ENCODE measurements at regions not wholly inside any gene's neighbourhood (a gene's known extent, or its start where the extent isn't known, plus 50 kb on each side); places are given as distances from the start of the nearest gene placed in this dataset.

GRCh38 chr12:95607642-95608041 lies 56.4 kb upstream of the USP44 start:
- H3K27me3 ChIP-seq (replicated peaks; ENCODE audit: insufficient read depth) = no peaks in the 10 kb centered on the region
- no peak overlapping the region for H3K4me3 ChIP-seq
- peaks cover 17% of the 10 kb centered on the region for H3F3A ChIP-seq (ENCODE audit: insufficient read depth)
- H3K27ac ChIP-seq = peak overlapping the region; percentile 84
- no peaks in the 10 kb centered on the region for H3K36me3 ChIP-seq (ENCODE audit: low read depth)
- H3K9me3 ChIP-seq (ENCODE audit: low read depth) = no peaks in the 10 kb centered on the region
- H4K20me1 ChIP-seq (ENCODE audit: insufficient read depth) = no peaks in the 10 kb centered on the region
- H3K9me2 ChIP-seq (ENCODE audit: insufficient read depth) = no peaks in the 10 kb centered on the region
- no peak overlapping the region for H3K9ac ChIP-seq
- TF ChIP-seq EZH2 (IDR thresholded peaks at IDR 0.05; ENCODE audit: insufficient read depth, poor library complexity, severe bottlenecking) (no peak), EZH2phosphoT487 (IDR thresholded peaks at IDR 0.05; ENCODE audit: insufficient read depth, low read depth) (no peak)
- H3K4me2 ChIP-seq (ENCODE audit: unreplicated experiment) = no peak overlapping the region
- 73 to 83% methylated on average over 4 of the region's 4 CpGs for WGBS, 2 experiments (ENCODE audit: low coverage in 1 of 2, low lambda C conversion rate in 2 of 2, missing lambda C conversion rate in 2 of 2)
- DNase-seq = no peak
- no peak overlapping the region for H2AFZ ChIP-seq
- peaks cover 21% of the 10 kb centered on the region for H3K4me1 ChIP-seq (ENCODE audit: insufficient read depth)
- H3K79me2 ChIP-seq (ENCODE audit: insufficient read depth) = no peaks in the 10 kb centered on the region
- in situ Hi-C loops (cut with MboI) = loop anchor here (25.0 kb wide), 1 partner anchor 380 kb away; the partner anchor contains the start of gene HAL

GRCh38 chr12:95605875-95606274 lies 54.6 kb upstream of the USP44 start:
- Histone ChIP-seq H3K27me3 (replicated peaks; ENCODE audit: insufficient read depth) (no peaks in the 10 kb centered on the region), H3K36me3 (ENCODE audit: low read depth) (no peaks in the 10 kb centered on the region), H3K79me2 (ENCODE audit: insufficient read depth) (no peaks in the 10 kb centered on the region), H3K9ac (no peak overlapping the region), H3K27ac (no peak overlapping the region), H3K9me3 (ENCODE audit: low read depth) (no peaks in the 10 kb centered on the region), H3K4me1 (ENCODE audit: insufficient read depth) (peaks cover 34% of the 10 kb centered on the region), H3K9me2 (ENCODE audit: insufficient read depth) (no peaks in the 10 kb centered on the region), H3K4me3 (no peak overlapping the region), H4K20me1 (ENCODE audit: insufficient read depth) (no peaks in the 10 kb centered on the region), H3K4me2 (ENCODE audit: unreplicated experiment) (no peak overlapping the region), H2AFZ (no peak overlapping the region), H3F3A (ENCODE audit: insufficient read depth) (peaks cover 30% of the 10 kb centered on the region)
- in situ Hi-C loops (cut with MboI) = loop anchor here (25.0 kb wide), 1 partner anchor 381 kb away; the partner anchor contains the start of gene HAL
- 35 to 37% methylated on average over 4 of the region's 4 CpGs for WGBS, 2 experiments (ENCODE audit: low coverage in 1 of 2, low lambda C conversion rate in 2 of 2, missing lambda C conversion rate in 2 of 2)
- DNase-seq = peak; percentile 45
- TF ChIP-seq EZH2 (IDR thresholded peaks at IDR 0.05; ENCODE audit: insufficient read depth, poor library complexity, severe bottlenecking) (no peak), EZH2phosphoT487 (IDR thresholded peaks at IDR 0.05; ENCODE audit: insufficient read depth, low read depth) (no peak)

- H3K4me3 ChIP-seq = no peak overlapping the region
- no peak overlapping the region for H3K4me2 ChIP-seq (ENCODE audit: unreplicated experiment)
- in situ Hi-C loops (cut with MboI) = loop anchor here (25.0 kb wide), 1 partner anchor 382 kb away; the partner anchor contains the start of gene HAL
- peaks cover 34% of the 10 kb centered on the region for H3K4me1 ChIP-seq (ENCODE audit: insufficient read depth)
- H3K9me3 ChIP-seq (ENCODE audit: low read depth) = no peaks in the 10 kb centered on the region
- no peaks in the 10 kb centered on the region for H3K9me2 ChIP-seq (ENCODE audit: insufficient read depth)
- no peaks in the 10 kb centered on the region for H4K20me1 ChIP-seq (ENCODE audit: insufficient read depth)
- no peaks in the 10 kb centered on the region for H3K79me2 ChIP-seq (ENCODE audit: insufficient read depth)
- peaks cover 32% of the 10 kb centered on the region for H3F3A ChIP-seq (ENCODE audit: insufficient read depth)
- WGBS, 2 experiments (ENCODE audit: low coverage in 1 of 2, low lambda C conversion rate in 2 of 2, missing lambda C conversion rate in 2 of 2) = 43 to 44% methylated on average over 2 of the region's 2 CpGs
- H3K27ac ChIP-seq = no peak overlapping the region
- DNase-seq = peak; percentile 40
- H3K36me3 ChIP-seq (ENCODE audit: low read depth) = no peaks in the 10 kb centered on the region
- no peak overlapping the region for H3K9ac ChIP-seq
- no peaks in the 10 kb centered on the region for H3K27me3 ChIP-seq (replicated peaks; ENCODE audit: insufficient read depth)
- H2AFZ ChIP-seq = no peak overlapping the region
- no peak for TF ChIP-seq EZH2 (IDR thresholded peaks at IDR 0.05; ENCODE audit: insufficient read depth, poor library complexity, severe bottlenecking)
- no peak for TF ChIP-seq EZH2phosphoT487 (IDR thresholded peaks at IDR 0.05; ENCODE audit: insufficient read depth, low read depth)
Observed at GRCh38 chr12:95605087-95605486, 53.8 kb upstream of the USP44 start.

GRCh38 chr12:95603351-95604145 lies 52.3 kb upstream of the USP44 start:
- Histone ChIP-seq H3K27ac (no peak overlapping the region), H3F3A (ENCODE audit: insufficient read depth) (peaks cover 23% of the 10 kb centered on the region), H3K4me2 (ENCODE audit: unreplicated experiment) (no peak overlapping the region), H2AFZ (no peak overlapping the region), H3K9ac (no peak overlapping the region), H3K36me3 (ENCODE audit: low read depth) (no peaks in the 10 kb centered on the region), H3K9me2 (ENCODE audit: insufficient read depth) (no peaks in the 10 kb centered on the region), H3K4me3 (no peak overlapping the region), H3K27me3 (replicated peaks; ENCODE audit: insufficient read depth) (no peaks in the 10 kb centered on the region), H3K79me2 (ENCODE audit: insufficient read depth) (no peaks in the 10 kb centered on the region), H3K9me3 (ENCODE audit: low read depth) (no peaks in the 10 kb centered on the region), H4K20me1 (ENCODE audit: insufficient read depth) (no peaks in the 10 kb centered on the region), H3K4me1 (ENCODE audit: insufficient read depth) (peaks cover 22% of the 10 kb centered on the region)
- in situ Hi-C loops (cut with MboI) = loop anchor here (25.0 kb wide), 1 partner anchor 384 kb away; the partner anchor contains the start of gene HAL
- DNase-seq = no peak
- TF ChIP-seq EZH2phosphoT487 (IDR thresholded peaks at IDR 0.05; ENCODE audit: insufficient read depth, low read depth) (no peak), EZH2 (IDR thresholded peaks at IDR 0.05; ENCODE audit: insufficient read depth, poor library complexity, severe bottlenecking) (no peak)
- 90% methylated on average over 5 of the region's 5 CpGs for WGBS, 2 experiments (ENCODE audit: low coverage in 1 of 2, low lambda C conversion rate in 2 of 2, missing lambda C conversion rate in 2 of 2)

Measured in GM23248 (cell line).